GM12878 (cell line): ENCODE measurements at regions not wholly inside any gene's neighbourhood (a gene's known extent, or its start where the extent isn't known, plus 50 kb on each side); places are given as distances from the start of the nearest gene placed in this dataset.

Source experiments
- ATAC-seq: fragments of 200-7000 bp; cut with Tn5 transposase; 3 replicates; pipeline ENCODE4 v1.9.1; 2020; ENCODE audit warnings: mild to moderate bottlenecking, moderate library complexity
- BruUV-seq: library from RNA; stranded (reverse); fragments of 400-500 nt; replicated peaks from 2 replicates; lab custom pipeline; 2021; lab: Mats Ljungman, UMichigan
- CTCF ChIA-PET: fragments of 300-600 bp; sonication (Branson Sonifier 250); formaldehyde crosslinking; extraction: SDS; loops from one replicate; lab custom pipeline; 2021; ENCODE audit warnings: inconsistent platforms; lab: Yijun Ruan, JAX
- POLR2A ChIA-PET: fragments of 350-600 bp; formaldehyde crosslinking; extraction: SDS; loops from one replicate; lab custom pipeline; 2021; ENCODE audit warnings: inconsistent platforms; lab: Charles Lee
- RAD21 ChIA-PET: fragments of 300-600 bp; sonication (Branson Sonifier 250); formaldehyde crosslinking; loops from one replicate; lab custom pipeline; 2023; ENCODE audit warnings: antibody characterized with exemption; ENCODE audit not compliant: unreplicated experiment; lab: Charles Lee
- SMC1A ChIA-PET: fragments of 300-600 bp; sonication (Branson Sonifier 250); formaldehyde crosslinking; loops from one replicate; lab custom pipeline; 2023; ENCODE audit not compliant: unreplicated experiment, uncharacterized antibody; lab: Charles Lee
- DNase-seq: peaks from one replicate; pipeline ENCODE4 v3.0.0-alpha.2; 2011; ENCODE audit warnings: low read depth, low spot score
- FAIRE-seq: peaks from 3 replicates; lab custom pipeline; 2011; peaks lifted over from hg19 to GRCh38; lab: Jason Lieb, UNC
- H2AFZ ChIP-seq: 2 replicates; pipeline ENCODE4 v1.6.0; 2011; ENCODE audit warnings: low read depth, low read length, control low read depth; ENCODE audit not compliant: control insufficient read depth
- H3K27ac ChIP-seq: 2 replicates; pipeline ENCODE4 v1.5.1; 2011; ENCODE audit warnings: control low read depth; ENCODE audit not compliant: control insufficient read depth, insufficient read depth
- H3K27me3 ChIP-seq, 2 experiments: replicated peaks in 1 of 2; 2 replicates each; pipeline versions ENCODE4 v1.6.0 to v1.6.1; 2011; ENCODE audit warnings: low read length in 1 of 2; ENCODE audit not compliant: control insufficient read depth in 2 of 2, insufficient read depth in 2 of 2
- H3K36me3 ChIP-seq, 2 experiments: 2 replicates each; pipeline ENCODE4 v1.5.1; 2011; ENCODE audit warnings: low read length in 1 of 2; ENCODE audit not compliant: control insufficient read depth in 2 of 2, insufficient read depth in 2 of 2
- H3K4me1 ChIP-seq: 2 replicates; pipeline ENCODE4 v1.6.1; 2011; ENCODE audit warnings: mild to moderate bottlenecking, low read length, moderate library complexity, mixed read lengths; ENCODE audit not compliant: control insufficient read depth, insufficient read depth
- H3K4me2 ChIP-seq: 2 replicates; pipeline ENCODE4 v1.6.0; 2011; ENCODE audit warnings: control low read depth; ENCODE audit not compliant: control insufficient read depth, insufficient read depth
- H3K4me3 ChIP-seq: fragments of 200-600 bp; sonication (generic); 2 replicates; pipeline ENCODE4 v1.5.1; 2016
- H3K79me2 ChIP-seq: 2 replicates; pipeline ENCODE4 v1.6.0; 2011; ENCODE audit warnings: low read length; ENCODE audit not compliant: control insufficient read depth, insufficient read depth
- H3K9ac ChIP-seq: 2 replicates; pipeline ENCODE4 v1.8.0; 2011; ENCODE audit warnings: low read length, control low read depth, mixed read lengths; ENCODE audit not compliant: control insufficient read depth, insufficient read depth
- H3K9me3 ChIP-seq: replicated peaks from 3 replicates; pipeline ENCODE4 v1.5.1; 2011; ENCODE audit warnings: mild to moderate bottlenecking, low read length; ENCODE audit not compliant: control insufficient read depth, insufficient read depth
- H4K20me1 ChIP-seq: 2 replicates; pipeline ENCODE4 v1.6.0; 2011; ENCODE audit not compliant: control insufficient read depth, insufficient read depth
- ASH2L ChIP-seq: fragments of 300-600, 200-600 bp; sonication (generic); IDR thresholded peaks from 2 replicates; pipeline ENCODE4 v1.6.1; 2017; ENCODE audit warnings: low read depth, mild to moderate bottlenecking, borderline replicate concordance
- CBFB ChIP-seq: IDR thresholded peaks from 2 replicates; pipeline ENCODE4 v1.6.1; 2016; ENCODE audit warnings: antibody characterized with exemption, low read depth
- KAT2A ChIP-seq: conservative IDR thresholded peaks from 2 replicates; pipeline ENCODE4 v1.6.1; 2011; ENCODE audit warnings: low read depth, low read length; ENCODE audit not compliant: control insufficient read depth
- MEF2B ChIP-seq: fragments of 450-650 bp; IDR thresholded peaks from 2 replicates; pipeline ENCODE4 v1.6.1; 2018; ENCODE audit warnings: mild to moderate bottlenecking, moderate library complexity; ENCODE audit not compliant: partially characterized antibody, poor library complexity, severe bottlenecking
- NFYB ChIP-seq: IDR thresholded peaks from 2 replicates; pipeline ENCODE4 v1.6.1; 2011; ENCODE audit warnings: low read depth, mild to moderate bottlenecking, low read length, improper control_type of control experiment, moderate library complexity; ENCODE audit not compliant: insufficient read depth
- NR2F1 ChIP-seq: fragments of 450-650 bp; conservative IDR thresholded peaks from 2 replicates; pipeline ENCODE4 v1.6.1; 2017; ENCODE audit warnings: mild to moderate bottlenecking
- PAX8 ChIP-seq: fragments of 450-650 bp; IDR thresholded peaks from 2 replicates; pipeline ENCODE4 v1.6.1; 2017; ENCODE audit warnings: mild to moderate bottlenecking, moderate library complexity
- PKNOX1 ChIP-seq: fragments of 450-650 bp; IDR thresholded peaks from 2 replicates; pipeline ENCODE4 v1.6.1; 2016; ENCODE audit warnings: mild to moderate bottlenecking
- POLR2AphosphoS2 ChIP-seq: IDR thresholded peaks from 2 replicates; pipeline ENCODE4 v1.6.1; 2011; ENCODE audit warnings: low read depth, mild to moderate bottlenecking, low read length, improper control_type of control experiment, moderate library complexity
- RELB ChIP-seq: fragments of 450-650 bp; IDR thresholded peaks from 2 replicates; pipeline ENCODE4 v1.6.1; 2017; ENCODE audit warnings: low read depth, mild to moderate bottlenecking, moderate library complexity
- SIX5 ChIP-seq: IDR thresholded peaks from 2 replicates; pipeline ENCODE4 v1.6.1; 2011; ENCODE audit warnings: mild to moderate bottlenecking, low read depth, low read length, moderate library complexity; ENCODE audit not compliant: severe bottlenecking
- SPI1 ChIP-seq: IDR thresholded peaks from 2 replicates; pipeline ENCODE4 v1.6.1; 2011; ENCODE audit warnings: low read depth, mild to moderate bottlenecking, low read length, moderate library complexity, borderline replicate concordance; ENCODE audit not compliant: insufficient read depth
- ZNF207 ChIP-seq: fragments of 450-650 bp; IDR thresholded peaks from 2 replicates; pipeline ENCODE4 v1.6.1; 2014; ENCODE audit warnings: antibody characterized with exemption, mild to moderate bottlenecking, borderline replicate concordance
- WGBS: methylation state at CpG from one replicate; pipeline ENCODE4 v1.1.6; 2016; ENCODE audit warnings: low lambda C conversion rate; ENCODE audit not compliant: insufficient replicate concordance, insufficient coverage; ENCODE audit errors: missing lambda C conversion rate; 5-methylcytosine and 5-hydroxymethylcytosine counted together
- in situ Hi-C: fragments of 300-500 bp; cut with MboI; formaldehyde crosslinking; loops from 9 replicates; pipeline ENCODE4 v1.14.3; 2018; ENCODE audit warnings: mixed read lengths
- intact Hi-C: fragments of 100-400 bp; cut with micrococcal nuclease; formaldehyde crosslinking; loops from one replicate; pipeline ENCODE4 v1.14.2; 2022; ENCODE audit not compliant: unreplicated experiment
- TF ChIP-seq, protein P1 (sequence below): fragments of 450-650 bp; IDR thresholded peaks from 2 replicates; pipeline ENCODE4 v1.6.1; 2018; ENCODE audit warnings: mild to moderate bottlenecking, low read depth, moderate library complexity; ENCODE audit not compliant: partially characterized antibody
- TF ChIP-seq, protein P2 (sequence below): fragments of 450-650 bp; IDR thresholded peaks from 2 replicates; pipeline ENCODE4 v1.6.1; 2017; ENCODE audit warnings: mild to moderate bottlenecking, moderate library complexity

DNA sequence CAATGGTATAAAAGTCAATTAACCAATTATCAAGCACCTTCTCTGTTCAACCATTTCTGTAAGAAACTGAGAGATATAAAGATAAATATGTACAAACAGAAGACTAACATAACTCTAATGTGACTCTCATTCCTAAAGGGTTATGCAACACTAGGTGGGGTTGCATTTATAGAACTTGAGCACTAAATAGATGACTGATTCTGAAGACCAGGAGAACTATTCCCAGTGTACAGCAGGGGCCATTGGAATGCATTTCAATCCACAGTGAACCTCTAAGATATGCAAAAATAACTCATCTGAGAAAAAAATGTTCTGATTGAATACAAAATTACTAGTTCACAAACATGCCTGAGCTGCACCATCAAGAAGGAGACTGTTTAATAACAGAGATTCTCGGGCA, 341.2 kb upstream of the STEAP1 start:
- Histone ChIP-seq H2AFZ (no peak overlapping the region), H3K9me3 (no peaks in the 10 kb centered on the region), H3K79me2 (no peaks in the 10 kb centered on the region), H3K4me2 (no peak overlapping the region), H3K36me3 (no peaks in the 10 kb centered on the region), H4K20me1 (no peaks in the 10 kb centered on the region), H3K27me3 (no peaks in the 10 kb centered on the region), H3K9ac (no peak overlapping the region), H3K27ac (no peak overlapping the region), H3K4me1 (no peaks in the 10 kb centered on the region), H3K4me3 (no peak overlapping the region)
- FAIRE-seq (no peak), ATAC-seq (no peak), DNase-seq (no peak)
- no TSS peak for BruUV-seq
- SMC1A ChIA-PET = interaction anchor here (1.3 kb wide), 1 partner anchor 8 kb away, joined by 3 read pairs; no protein-coding TSS in a partner anchor
- CTCF ChIA-PET = no interaction called here
- POLR2A ChIA-PET = no interaction called here
- in situ Hi-C loops = no loop called here
- RAD21 ChIA-PET = no interaction called here
- WGBS = 0% methylated on average over 1 of the region's 1 CpG
- intact Hi-C loops = no loop called here
- TF ChIP-seq PAX8 = no peak
- no peak for TF ChIP-seq CBFB
- TF ChIP-seq PKNOX1 = no peak
- TF ChIP-seq NR2F1 = no peak
- no peak for TF ChIP-seq KAT2A
- no peak for TF ChIP-seq SPI1
- no peak for TF ChIP-seq POLR2AphosphoS2
- TF ChIP-seq MEF2B = no peak
- TF ChIP-seq RELB = no peak
- TF ChIP-seq, protein P1, sequence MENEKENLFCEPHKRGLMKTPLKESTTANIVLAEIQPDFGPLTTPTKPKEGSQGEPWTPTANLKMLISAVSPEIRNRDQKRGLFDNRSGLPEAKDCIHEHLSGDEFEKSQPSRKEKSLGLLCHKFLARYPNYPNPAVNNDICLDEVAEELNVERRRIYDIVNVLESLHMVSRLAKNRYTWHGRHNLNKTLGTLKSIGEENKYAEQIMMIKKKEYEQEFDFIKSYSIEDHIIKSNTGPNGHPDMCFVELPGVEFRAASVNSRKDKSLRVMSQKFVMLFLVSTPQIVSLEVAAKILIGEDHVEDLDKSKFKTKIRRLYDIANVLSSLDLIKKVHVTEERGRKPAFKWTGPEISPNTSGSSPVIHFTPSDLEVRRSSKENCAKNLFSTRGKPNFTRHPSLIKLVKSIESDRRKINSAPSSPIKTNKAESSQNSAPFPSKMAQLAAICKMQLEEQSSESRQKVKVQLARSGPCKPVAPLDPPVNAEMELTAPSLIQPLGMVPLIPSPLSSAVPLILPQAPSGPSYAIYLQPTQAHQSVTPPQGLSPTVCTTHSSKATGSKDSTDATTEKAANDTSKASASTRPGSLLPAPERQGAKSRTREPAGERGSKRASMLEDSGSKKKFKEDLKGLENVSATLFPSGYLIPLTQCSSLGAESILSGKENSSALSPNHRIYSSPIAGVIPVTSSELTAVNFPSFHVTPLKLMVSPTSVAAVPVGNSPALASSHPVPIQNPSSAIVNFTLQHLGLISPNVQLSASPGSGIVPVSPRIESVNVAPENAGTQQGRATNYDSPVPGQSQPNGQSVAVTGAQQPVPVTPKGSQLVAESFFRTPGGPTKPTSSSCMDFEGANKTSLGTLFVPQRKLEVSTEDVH = no peak
- no peak for TF ChIP-seq SIX5
- TF ChIP-seq ASH2L = no peak
- TF ChIP-seq ZNF207 = no peak
- TF ChIP-seq, protein P2, sequence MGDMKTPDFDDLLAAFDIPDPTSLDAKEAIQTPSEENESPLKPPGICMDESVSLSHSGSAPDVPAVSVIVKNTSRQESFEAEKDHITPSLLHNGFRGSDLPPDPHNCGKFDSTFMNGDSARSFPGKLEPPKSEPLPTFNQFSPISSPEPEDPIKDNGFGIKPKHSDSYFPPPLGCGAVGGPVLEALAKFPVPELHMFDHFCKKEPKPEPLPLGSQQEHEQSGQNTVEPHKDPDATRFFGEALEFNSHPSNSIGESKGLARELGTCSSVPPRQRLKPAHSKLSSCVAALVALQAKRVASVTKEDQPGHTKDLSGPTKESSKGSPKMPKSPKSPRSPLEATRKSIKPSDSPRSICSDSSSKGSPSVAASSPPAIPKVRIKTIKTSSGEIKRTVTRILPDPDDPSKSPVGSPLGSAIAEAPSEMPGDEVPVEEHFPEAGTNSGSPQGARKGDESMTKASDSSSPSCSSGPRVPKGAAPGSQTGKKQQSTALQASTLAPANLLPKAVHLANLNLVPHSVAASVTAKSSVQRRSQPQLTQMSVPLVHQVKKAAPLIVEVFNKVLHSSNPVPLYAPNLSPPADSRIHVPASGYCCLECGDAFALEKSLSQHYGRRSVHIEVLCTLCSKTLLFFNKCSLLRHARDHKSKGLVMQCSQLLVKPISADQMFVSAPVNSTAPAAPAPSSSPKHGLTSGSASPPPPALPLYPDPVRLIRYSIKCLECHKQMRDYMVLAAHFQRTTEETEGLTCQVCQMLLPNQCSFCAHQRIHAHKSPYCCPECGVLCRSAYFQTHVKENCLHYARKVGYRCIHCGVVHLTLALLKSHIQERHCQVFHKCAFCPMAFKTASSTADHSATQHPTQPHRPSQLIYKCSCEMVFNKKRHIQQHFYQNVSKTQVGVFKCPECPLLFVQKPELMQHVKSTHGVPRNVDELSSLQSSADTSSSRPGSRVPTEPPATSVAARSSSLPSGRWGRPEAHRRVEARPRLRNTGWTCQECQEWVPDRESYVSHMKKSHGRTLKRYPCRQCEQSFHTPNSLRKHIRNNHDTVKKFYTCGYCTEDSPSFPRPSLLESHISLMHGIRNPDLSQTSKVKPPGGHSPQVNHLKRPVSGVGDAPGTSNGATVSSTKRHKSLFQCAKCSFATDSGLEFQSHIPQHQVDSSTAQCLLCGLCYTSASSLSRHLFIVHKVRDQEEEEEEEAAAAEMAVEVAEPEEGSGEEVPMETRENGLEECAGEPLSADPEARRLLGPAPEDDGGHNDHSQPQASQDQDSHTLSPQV = no peak
- TF ChIP-seq NFYB = no peak
